Neuronal stem cell (in vitro differentiated cells): ENCODE measurements at regions not wholly inside any gene's neighbourhood (a gene's known extent, or its start where the extent isn't known, plus 50 kb on each side); places are given as distances from the start of the nearest gene placed in this dataset.
A peak's percentile ranks its signal among the peaks of the same experiment; 100 is the strongest.

ENCODE experiments used
- DNase-seq: peaks from one replicate; pipeline ENCODE4 v3.0.0-alpha.2; 2013; ENCODE audit warnings: low spot score
- H2AFZ ChIP-seq: one replicate; pipeline ENCODE4 v1.6.1; 2013; ENCODE audit warnings: mild to moderate bottlenecking, low read length, inconsistent platforms
- H2AK5ac ChIP-seq: 2 replicates; pipeline ENCODE4 v1.6.1; 2013; ENCODE audit warnings: low read depth, mild to moderate bottlenecking, inconsistent platforms, low read length, moderate library complexity, mixed read lengths
- H2BK120ac ChIP-seq: 2 replicates; pipeline ENCODE4 v1.6.1; 2013; ENCODE audit warnings: low read depth, mild to moderate bottlenecking, inconsistent platforms, low read length, moderate library complexity, mixed read lengths
- H2BK12ac ChIP-seq: one replicate; pipeline ENCODE4 v1.6.1; 2013; ENCODE audit warnings: low read length, inconsistent platforms
- H2BK15ac ChIP-seq: 2 replicates; pipeline ENCODE4 v1.6.1; 2013; ENCODE audit warnings: mild to moderate bottlenecking, low read length, inconsistent platforms, mixed read lengths
- H2BK5ac ChIP-seq: one replicate; pipeline ENCODE4 v1.6.1; 2013; ENCODE audit warnings: inconsistent platforms, mild to moderate bottlenecking, low read length, moderate library complexity
- H3K14ac ChIP-seq: one replicate; pipeline ENCODE4 v1.6.1; 2013; ENCODE audit warnings: low read length, inconsistent platforms
- H3K18ac ChIP-seq: 2 replicates; pipeline ENCODE4 v1.6.1; 2013; ENCODE audit warnings: low read length, inconsistent platforms
- H3K23ac ChIP-seq: 2 replicates; pipeline ENCODE4 v1.6.1; 2013; ENCODE audit warnings: low read depth, mild to moderate bottlenecking, mixed read lengths, low read length, inconsistent platforms; ENCODE audit not compliant: poor library complexity
- H3K27ac ChIP-seq: replicated peaks from 3 replicates; pipeline ENCODE4 v1.5.1; 2013; ENCODE audit warnings: low read length, inconsistent platforms
- H3K27me3 ChIP-seq, 3 experiments: 2 replicates each; pipeline ENCODE4 v1.6.1; 2013; ENCODE audit warnings: low read length in 3 of 3, mild to moderate bottlenecking in 2 of 3, inconsistent platforms in 1 of 3, low read depth in 1 of 3, mixed read lengths in 1 of 3, moderate library complexity in 1 of 3; ENCODE audit not compliant: control insufficient read depth in 3 of 3, insufficient read depth in 3 of 3
- H3K36me3 ChIP-seq, 2 donors: replicated peaks in 1 of 2; 2 replicates each; pipeline ENCODE4 v1.6.1; 2013; ENCODE audit warnings: low read length in 2 of 2; ENCODE audit not compliant: control insufficient read depth in 2 of 2, insufficient read depth in 2 of 2
- H3K4ac ChIP-seq: 2 replicates; pipeline ENCODE4 v1.6.1; 2013; ENCODE audit warnings: inconsistent platforms, mild to moderate bottlenecking, low read length, moderate library complexity
- H3K4me1 ChIP-seq, 2 donors: 1 replicate in 1 of 2; 2 replicates in 1 of 2; pipeline ENCODE4 v1.6.1; 2013; ENCODE audit warnings: low read length in 2 of 2, low read depth in 1 of 2; ENCODE audit not compliant: control insufficient read depth in 2 of 2, insufficient read depth in 1 of 2
- H3K4me2 ChIP-seq: one replicate; pipeline ENCODE4 v1.6.1; 2013; ENCODE audit warnings: mild to moderate bottlenecking, low read length, inconsistent platforms; ENCODE audit not compliant: insufficient read depth, poor library complexity, severe bottlenecking
- H3K4me3 ChIP-seq, 2 donors: 2 replicates each; pipeline ENCODE4 v1.5.1; 2013; ENCODE audit warnings: low read length in 2 of 2, mild to moderate bottlenecking in 2 of 2, inconsistent platforms in 1 of 2, moderate library complexity in 1 of 2
- H3K79me1 ChIP-seq: one replicate; pipeline ENCODE4 v1.6.1; 2013; ENCODE audit warnings: low read depth, mild to moderate bottlenecking, inconsistent platforms, low read length, moderate library complexity
- H3K9ac ChIP-seq: one replicate; pipeline ENCODE4 v1.6.1; 2013; ENCODE audit warnings: mild to moderate bottlenecking, low read depth, low read length, inconsistent platforms; ENCODE audit not compliant: poor library complexity
- H3K9me3 ChIP-seq, 2 donors: replicated peaks in 1 of 2; 2 replicates each; pipeline versions ENCODE3 to v1.6.1; 2013; ENCODE audit warnings: low read length in 2 of 2, mild to moderate bottlenecking in 2 of 2, inconsistent platforms in 1 of 2, low read depth in 1 of 2, mixed read lengths in 1 of 2, moderate library complexity in 1 of 2; ENCODE audit not compliant: control insufficient read depth in 2 of 2, insufficient read depth in 1 of 2
- H4K8ac ChIP-seq: one replicate; pipeline ENCODE4 v1.6.1; 2013; ENCODE audit warnings: low read depth, mild to moderate bottlenecking, inconsistent platforms, low read length, moderate library complexity
- H4K91ac ChIP-seq: one replicate; pipeline ENCODE4 v1.6.1; 2013; ENCODE audit warnings: low read length, low read depth, mild to moderate bottlenecking, inconsistent platforms; ENCODE audit not compliant: poor library complexity
- WGBS, 2 donors: extraction: QIAGEN DNeasy Blood & Tissue Kit; methylation state at CpG; one replicate each; pipeline ENCODE4 v1.1.7; 2013; ENCODE audit warnings: missing lambda C conversion rate in 2 of 2, mixed read lengths in 1 of 2; ENCODE audit not compliant: insufficient read length in 2 of 2, insufficient replicate concordance in 1 of 2; ENCODE audit errors: extremely low coverage in 2 of 2; 5-methylcytosine and 5-hydroxymethylcytosine counted together

- Histone ChIP-seq H2BK12ac (no peak overlapping the region), H3K4me3 (no peak overlapping the region), H3K23ac (no peak overlapping the region), H3K9me3 (no peaks in the 10 kb centered on the region), H3K27ac (no peak overlapping the region), H2AK5ac (no peak overlapping the region), H3K14ac (no peak overlapping the region), H4K91ac (no peak overlapping the region), H3K9ac (no peak overlapping the region), H2AFZ (no peak overlapping the region), H3K4ac (no peak overlapping the region), H3K4me2 (no peak overlapping the region), H2BK120ac (no peak overlapping the region), H3K4me1 (no peaks in the 10 kb centered on the region), H3K36me3 (no peaks in the 10 kb centered on the region), H3K79me1 (no peaks in the 10 kb centered on the region), H4K8ac (no peak overlapping the region), H3K18ac (no peak overlapping the region), H2BK5ac (no peak overlapping the region), H3K27me3 (no peaks in the 10 kb centered on the region), H2BK15ac (no peak overlapping the region)
- DNase-seq, result no peak
These were observed 1478.6 kb upstream of the ACVR2A start for GRCh38 chr2:146366276-146366675.

- H4K8ac ChIP-seq, result no peak overlapping the region
- no peak overlapping the region for H3K23ac ChIP-seq
- no peak overlapping the region for H3K9ac ChIP-seq
- no peak overlapping the region for H3K4ac ChIP-seq
- WGBS, 2 donors, result no CpG with 5 or more reads among the region's 1 CpG
- no peak overlapping the region for H2BK15ac ChIP-seq
- no peak overlapping the region for H4K91ac ChIP-seq
- H2AK5ac ChIP-seq, result no peak overlapping the region
- no peaks in the 10 kb centered on the region for H3K36me3 ChIP-seq
- no peaks in the 10 kb centered on the region for H3K79me1 ChIP-seq
- no peaks in the 10 kb centered on the region for H3K4me1 ChIP-seq
- no peak overlapping the region for H3K27ac ChIP-seq
- H3K27me3 ChIP-seq, result no peaks in the 10 kb centered on the region
- H3K4me3 ChIP-seq, result no peak overlapping the region
- no peak overlapping the region for H2AFZ ChIP-seq
- H2BK5ac ChIP-seq, result no peak overlapping the region
- DNase-seq, result no peak
- H3K14ac ChIP-seq, result no peak overlapping the region
- H3K9me3 ChIP-seq, result no peaks in the 10 kb centered on the region
- H3K18ac ChIP-seq, result no peak overlapping the region
- no peak overlapping the region for H2BK12ac ChIP-seq
- H2BK120ac ChIP-seq, result no peak overlapping the region
- no peak overlapping the region for H3K4me2 ChIP-seq
These were observed 1479.8 kb upstream of the ACVR2A start for GRCh38 chr2:146365041-146365440.

GRCh38 chr2:146363731-146364130 is 1481.1 kb upstream of the ACVR2A start:
- DNase-seq, result no peak
- Histone ChIP-seq H3K23ac (no peak overlapping the region), H4K91ac (no peak overlapping the region), H3K14ac (no peak overlapping the region), H3K18ac (no peak overlapping the region), H2BK12ac (no peak overlapping the region), H4K8ac (no peak overlapping the region), H3K9me3 (no peaks in the 10 kb centered on the region), H3K4ac (no peak overlapping the region), H2BK120ac (no peak overlapping the region), H2BK15ac (no peak overlapping the region), H2BK5ac (no peak overlapping the region), H3K4me2 (no peak overlapping the region), H3K4me1 (no peaks in the 10 kb centered on the region), H3K27ac (no peak overlapping the region), H2AFZ (peak overlapping the region; percentile 49), H3K27me3 (no peaks in the 10 kb centered on the region), H3K36me3 (no peaks in the 10 kb centered on the region), H3K9ac (no peak overlapping the region), H2AK5ac (no peak overlapping the region), H3K4me3 (no peak overlapping the region), H3K79me1 (no peaks in the 10 kb centered on the region)
- whole genome bisulfite sequencing, 2 donors, result no CpG with 5 or more reads among the region's 1 CpG

GRCh38 chr2:146351689-146352088 is 1493.1 kb upstream of the ACVR2A start:
- H2BK15ac ChIP-seq, result no peak overlapping the region
- no peak overlapping the region for H3K27ac ChIP-seq
- no peaks in the 10 kb centered on the region for H3K27me3 ChIP-seq
- H3K9me3 ChIP-seq, result no peaks in the 10 kb centered on the region
- H3K4me3 ChIP-seq, result no peak overlapping the region
- no peak overlapping the region for H2AFZ ChIP-seq
- H2BK5ac ChIP-seq, result no peak overlapping the region
- H3K4me1 ChIP-seq, result no peaks in the 10 kb centered on the region
- no peak overlapping the region for H2BK12ac ChIP-seq
- H3K4me2 ChIP-seq, result no peak overlapping the region
- H3K36me3 ChIP-seq, result no peaks in the 10 kb centered on the region
- H3K79me1 ChIP-seq, result no peaks in the 10 kb centered on the region
- no peak overlapping the region for H3K9ac ChIP-seq
- no peak overlapping the region for H2BK120ac ChIP-seq
- no peak overlapping the region for H3K14ac ChIP-seq
- DNase-seq, result no peak
- no peak overlapping the region for H4K8ac ChIP-seq
- H3K18ac ChIP-seq, result no peak overlapping the region
- H2AK5ac ChIP-seq, result no peak overlapping the region
- no peak overlapping the region for H3K23ac ChIP-seq
- H4K91ac ChIP-seq, result no peak overlapping the region
- H3K4ac ChIP-seq, result no peak overlapping the region
